HL-60 (cell line): ENCODE measurements at regions not wholly inside any gene's neighbourhood (a gene's known extent, or its start where the extent isn't known, plus 50 kb on each side); places are given as distances from the start of the nearest gene placed in this dataset.

Experiments
- CTCF ChIP-seq: IDR thresholded peaks from one replicate; pipeline ENCODE4 v1.5.1; 2011; ENCODE audit warnings: low read length, control low read depth, inconsistent platforms; ENCODE audit not compliant: insufficient read depth
- POLR2AphosphoS5 ChIP-seq: IDR thresholded peaks from 2 replicates; pipeline ENCODE4 v1.6.1; 2012; ENCODE audit warnings: low read depth
- REST ChIP-seq: IDR thresholded peaks from 2 replicates; pipeline ENCODE4 v1.6.1; 2012; ENCODE audit warnings: low read depth; ENCODE audit not compliant: insufficient replicate concordance

GRCh38 chr10:111199587-111199986, 122.8 kb downstream of the ADRA2A start:
- TF ChIP-seq POLR2AphosphoS5 (no peak), CTCF (no peak), REST (no peak)
